ENCODE measurements at regions not wholly inside any gene's neighbourhood (a gene's known extent, or its start where the extent isn't known, plus 50 kb on each side); places are given as distances from the start of the nearest gene placed in this dataset.

GRCh38 chr1:81071072-81071858 lies 729.5 kb upstream of the ADGRL2 start:
- no peak for DNase-seq (ENCODE audit: low spot score)

GRCh38 chr1:81069856-81070255 lies 730.9 kb upstream of the ADGRL2 start:
- DNase-seq (ENCODE audit: low spot score) = no peak

GRCh38 chr1:81068726-81069125 lies 732.0 kb upstream of the ADGRL2 start:
- DNase-seq (ENCODE audit: low spot score) = no peak

- DNase-seq (ENCODE audit: low spot score) = no peak
Observed at GRCh38 chr1:81053826-81054225, 746.9 kb upstream of the ADGRL2 start.

GRCh38 chr1:81052162-81052561 lies 748.6 kb upstream of the ADGRL2 start:
- no peak for DNase-seq (ENCODE audit: low spot score)

GRCh38 chr1:81050390-81050789 lies 750.3 kb upstream of the ADGRL2 start:
- DNase-seq (ENCODE audit: low spot score) = no peak

- DNase-seq (ENCODE audit: low spot score) = no peak
Observed at GRCh38 chr1:81044708-81045107, 756.0 kb upstream of the ADGRL2 start.

- no peak for DNase-seq (ENCODE audit: low spot score)
Observed at GRCh38 chr1:81042225-81042624, 758.5 kb upstream of the ADGRL2 start.

- DNase-seq (ENCODE audit: low spot score) = no peak
Observed at GRCh38 chr1:81034291-81034690, 766.4 kb upstream of the ADGRL2 start.

- no peak for DNase-seq (ENCODE audit: low spot score)
Observed at GRCh38 chr1:81032973-81033425, 767.7 kb upstream of the ADGRL2 start.

- no peak for DNase-seq (ENCODE audit: low spot score)
Observed at GRCh38 chr1:81032374-81032773, 768.4 kb upstream of the ADGRL2 start.

GRCh38 chr1:81030441-81030840 lies 770.3 kb upstream of the ADGRL2 start:
- no peak for DNase-seq (ENCODE audit: low spot score)

GRCh38 chr1:81029266-81029665 lies 771.5 kb upstream of the ADGRL2 start:
- no peak for DNase-seq (ENCODE audit: low spot score)

- DNase-seq (ENCODE audit: low spot score) = no peak
Observed at GRCh38 chr1:81023187-81023724, 777.5 kb upstream of the ADGRL2 start.

GRCh38 chr1:81021134-81021533 lies 779.6 kb upstream of the ADGRL2 start:
- no peak for DNase-seq (ENCODE audit: low spot score)

GRCh38 chr1:81020506-81020905 lies 780.2 kb upstream of the ADGRL2 start:
- DNase-seq (ENCODE audit: low spot score) = no peak

- no peak for DNase-seq (ENCODE audit: low spot score)
Observed at GRCh38 chr1:81010126-81010525, 790.6 kb upstream of the ADGRL2 start.

- DNase-seq (ENCODE audit: low spot score) = no peak
Observed at GRCh38 chr1:81008293-81008692, 792.4 kb upstream of the ADGRL2 start.

- DNase-seq (ENCODE audit: low spot score) = no peak
Observed at GRCh38 chr1:81007024-81007423, 793.7 kb upstream of the ADGRL2 start.

GRCh38 chr1:81006502-81006901 lies 794.2 kb upstream of the ADGRL2 start:
- no peak for DNase-seq (ENCODE audit: low spot score)

GRCh38 chr1:81004011-81004410 lies 796.7 kb upstream of the ADGRL2 start:
- no peak for DNase-seq (ENCODE audit: low spot score)

- no peak for DNase-seq (ENCODE audit: low spot score)
Observed at GRCh38 chr1:80994934-80995333, 805.8 kb upstream of the ADGRL2 start.

- DNase-seq (ENCODE audit: low spot score) = no peak
Observed at GRCh38 chr1:80994038-80994437, 806.7 kb upstream of the ADGRL2 start.
